ENCODE measurements at regions not wholly inside any gene's neighbourhood (a gene's known extent, or its start where the extent isn't known, plus 50 kb on each side); places are given as distances from the start of the nearest gene placed in this dataset.

GRCh38 chr4:167652267-167652666, 418.0 kb upstream of the SPOCK3 start:
- no peak for TF ChIP-seq RARB (CRISPR knock-in tag; IDR thresholded peaks at IDR 0.05)
- no peak for TF ChIP-seq BACH2 (CRISPR knock-in tag; IDR thresholded peaks at IDR 0.05; ENCODE audit: borderline replicate concordance)
- TF ChIP-seq, protein P1, sequence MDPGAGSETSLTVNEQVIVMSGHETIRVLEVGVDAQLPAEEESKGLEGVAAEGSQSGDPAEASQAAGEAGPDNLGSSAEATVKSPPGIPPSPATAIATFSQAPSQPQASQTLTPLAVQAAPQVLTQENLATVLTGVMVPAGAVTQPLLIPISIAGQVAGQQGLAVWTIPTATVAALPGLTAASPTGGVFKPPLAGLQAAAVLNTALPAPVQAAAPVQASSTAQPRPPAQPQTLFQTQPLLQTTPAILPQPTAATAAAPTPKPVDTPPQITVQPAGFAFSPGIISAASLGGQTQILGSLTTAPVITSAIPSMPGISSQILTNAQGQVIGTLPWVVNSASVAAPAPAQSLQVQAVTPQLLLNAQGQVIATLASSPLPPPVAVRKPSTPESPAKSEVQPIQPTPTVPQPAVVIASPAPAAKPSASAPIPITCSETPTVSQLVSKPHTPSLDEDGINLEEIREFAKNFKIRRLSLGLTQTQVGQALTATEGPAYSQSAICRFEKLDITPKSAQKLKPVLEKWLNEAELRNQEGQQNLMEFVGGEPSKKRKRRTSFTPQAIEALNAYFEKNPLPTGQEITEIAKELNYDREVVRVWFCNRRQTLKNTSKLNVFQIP (CRISPR knock-in tag; IDR thresholded peaks at IDR 0.05; ENCODE audit: borderline replicate concordance, low read depth): no peak
- no peak for TF ChIP-seq ZFP30 (CRISPR knock-in tag; IDR thresholded peaks at IDR 0.05)
- TF ChIP-seq OSR1 (CRISPR knock-in tag; IDR thresholded peaks at IDR 0.05): no peak
- no peak for TF ChIP-seq SNAI2 (CRISPR knock-in tag; IDR thresholded peaks at IDR 0.05)
- TF ChIP-seq ZFP3 (CRISPR knock-in tag; IDR thresholded peaks at IDR 0.05): no peak
- TF ChIP-seq, protein P2, sequence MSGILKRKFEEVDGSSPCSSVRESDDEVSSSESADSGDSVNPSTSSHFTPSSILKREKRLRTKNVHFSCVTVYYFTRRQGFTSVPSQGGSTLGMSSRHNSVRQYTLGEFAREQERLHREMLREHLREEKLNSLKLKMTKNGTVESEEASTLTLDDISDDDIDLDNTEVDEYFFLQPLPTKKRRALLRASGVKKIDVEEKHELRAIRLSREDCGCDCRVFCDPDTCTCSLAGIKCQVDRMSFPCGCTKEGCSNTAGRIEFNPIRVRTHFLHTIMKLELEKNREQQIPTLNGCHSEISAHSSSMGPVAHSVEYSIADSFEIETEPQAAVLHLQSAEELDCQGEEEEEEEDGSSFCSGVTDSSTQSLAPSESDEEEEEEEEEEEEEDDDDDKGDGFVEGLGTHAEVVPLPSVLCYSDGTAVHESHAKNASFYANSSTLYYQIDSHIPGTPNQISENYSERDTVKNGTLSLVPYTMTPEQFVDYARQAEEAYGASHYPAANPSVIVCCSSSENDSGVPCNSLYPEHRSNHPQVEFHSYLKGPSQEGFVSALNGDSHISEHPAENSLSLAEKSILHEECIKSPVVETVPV (CRISPR knock-in tag; IDR thresholded peaks at IDR 0.05): no peak
- no peak for TF ChIP-seq ZNF8 (CRISPR knock-in tag; IDR thresholded peaks at IDR 0.05)
- ATAC-seq: no peak

DNA sequence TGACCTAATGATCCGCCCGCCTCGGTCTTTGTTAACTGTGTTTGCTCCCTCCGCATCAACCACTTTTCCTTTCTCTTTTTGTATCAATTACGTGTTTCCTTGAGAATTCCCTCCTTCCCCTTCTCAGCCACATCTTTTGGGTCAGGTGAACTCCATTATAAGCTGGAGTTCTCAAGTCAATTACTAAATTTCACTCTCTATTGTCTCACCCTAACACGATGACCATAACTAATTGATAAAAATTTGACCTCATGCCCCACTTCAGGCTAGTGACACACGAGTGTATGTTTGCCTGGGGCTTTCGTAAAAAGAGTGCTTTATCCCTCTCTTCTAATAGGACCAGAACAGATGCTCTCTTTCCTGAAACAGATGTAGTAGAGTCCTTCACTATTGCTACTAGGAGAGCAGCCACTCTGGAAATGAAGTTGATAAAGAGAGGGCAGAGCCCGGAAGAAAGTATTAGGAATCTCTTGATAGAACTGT, 403.6 kb upstream of the ANXA10 start:
- TF ChIP-seq RARB (CRISPR knock-in tag; IDR thresholded peaks at IDR 0.05): no peak
- no peak for TF ChIP-seq ZC3H10 (CRISPR knock-in tag; IDR thresholded peaks at IDR 0.05)
- TF ChIP-seq ARNTL (CRISPR knock-in tag; IDR thresholded peaks at IDR 0.05; ENCODE audit: borderline replicate concordance, low read depth): no peak
- no peak for TF ChIP-seq ISL1 (CRISPR knock-in tag; IDR thresholded peaks at IDR 0.05)
- TF ChIP-seq ESRRG (CRISPR knock-in tag; IDR thresholded peaks at IDR 0.05): no peak
- TF ChIP-seq TSHZ2 (CRISPR knock-in tag; IDR thresholded peaks at IDR 0.05): no peak
- TF ChIP-seq, protein P3, sequence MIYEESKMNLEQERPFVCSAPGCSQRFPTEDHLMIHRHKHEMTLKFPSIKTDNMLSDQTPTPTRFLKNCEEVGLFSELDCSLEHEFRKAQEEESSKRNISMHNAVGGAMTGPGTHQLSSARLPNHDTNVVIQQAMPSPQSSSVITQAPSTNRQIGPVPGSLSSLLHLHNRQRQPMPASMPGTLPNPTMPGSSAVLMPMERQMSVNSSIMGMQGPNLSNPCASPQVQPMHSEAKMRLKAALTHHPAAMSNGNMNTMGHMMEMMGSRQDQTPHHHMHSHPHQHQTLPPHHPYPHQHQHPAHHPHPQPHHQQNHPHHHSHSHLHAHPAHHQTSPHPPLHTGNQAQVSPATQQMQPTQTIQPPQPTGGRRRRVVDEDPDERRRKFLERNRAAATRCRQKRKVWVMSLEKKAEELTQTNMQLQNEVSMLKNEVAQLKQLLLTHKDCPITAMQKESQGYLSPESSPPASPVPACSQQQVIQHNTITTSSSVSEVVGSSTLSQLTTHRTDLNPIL (CRISPR knock-in tag; IDR thresholded peaks at IDR 0.05; ENCODE audit: low read depth): no peak
- TF ChIP-seq, protein P1 (CRISPR knock-in tag; IDR thresholded peaks at IDR 0.05; ENCODE audit: borderline replicate concordance, low read depth): no peak
- TF ChIP-seq ZNF565 (CRISPR knock-in tag; conservative IDR thresholded peaks at IDR 0.05; ENCODE audit: low read depth): no peak
- no peak for TF ChIP-seq ZNF8 (CRISPR knock-in tag; IDR thresholded peaks at IDR 0.05)
- TF ChIP-seq CSDC2 (CRISPR knock-in tag; IDR thresholded peaks at IDR 0.05): no peak
- TF ChIP-seq BACH2 (CRISPR knock-in tag; IDR thresholded peaks at IDR 0.05; ENCODE audit: borderline replicate concordance): no peak
- TF ChIP-seq GLIS3 (CRISPR knock-in tag; IDR thresholded peaks at IDR 0.05): no peak
- TF ChIP-seq SNAI2 (CRISPR knock-in tag; IDR thresholded peaks at IDR 0.05): no peak
- TF ChIP-seq PATZ1 (CRISPR knock-in tag; IDR thresholded peaks at IDR 0.05; ENCODE audit: borderline replicate concordance): no peak
- no peak for TF ChIP-seq PPARA (CRISPR knock-in tag; IDR thresholded peaks at IDR 0.05; ENCODE audit: borderline replicate concordance)
- TF ChIP-seq ZNF70 (CRISPR knock-in tag; IDR thresholded peaks at IDR 0.05): no peak

More for the DNA sequence above, 403.6 kb upstream of the ANXA10 start:
- ATAC-seq: peak; percentile 79

Measured in SK-N-SH treated with all-trans-retinoic acid at 6 μM for 48 hours (cell line).